Activated T-cell treated with anti-CD3 and anti-CD28 coated beads, Interleukin-2, amount 50 U/mL, for 24 hours (primary cell): ENCODE measurements at regions not wholly inside any gene's neighbourhood (a gene's known extent, or its start where the extent isn't known, plus 50 kb on each side); places are given as distances from the start of the nearest gene placed in this dataset.

Source experiments
- DNase-seq: peaks from one replicate; pipeline ENCODE4 v3.0.0-alpha.2; 2020
- H3K27ac Mint-ChIP-seq: 2 replicates; pipeline ENCODE4 v1.8.0; 2020; ENCODE audit warnings: mild to moderate bottlenecking, mixed read lengths
- H3K27me3 Mint-ChIP-seq: 2 replicates; pipeline ENCODE4 v1.8.0; 2020; ENCODE audit warnings: mixed read lengths
- H3K36me3 Mint-ChIP-seq: 2 replicates; pipeline ENCODE4 v1.8.0; 2020; ENCODE audit warnings: low read depth, mixed read lengths
- H3K4me1 Mint-ChIP-seq: 2 replicates; pipeline ENCODE4 v1.8.0; 2020; ENCODE audit warnings: low read depth, mixed read lengths
- H3K4me3 Mint-ChIP-seq: 2 replicates; pipeline ENCODE4 v1.8.0; 2020; ENCODE audit warnings: mild to moderate bottlenecking, moderate library complexity, mixed read lengths
- H3K9me3 Mint-ChIP-seq: 2 replicates; pipeline ENCODE4 v1.8.0; 2020; ENCODE audit warnings: mixed read lengths

DNA sequence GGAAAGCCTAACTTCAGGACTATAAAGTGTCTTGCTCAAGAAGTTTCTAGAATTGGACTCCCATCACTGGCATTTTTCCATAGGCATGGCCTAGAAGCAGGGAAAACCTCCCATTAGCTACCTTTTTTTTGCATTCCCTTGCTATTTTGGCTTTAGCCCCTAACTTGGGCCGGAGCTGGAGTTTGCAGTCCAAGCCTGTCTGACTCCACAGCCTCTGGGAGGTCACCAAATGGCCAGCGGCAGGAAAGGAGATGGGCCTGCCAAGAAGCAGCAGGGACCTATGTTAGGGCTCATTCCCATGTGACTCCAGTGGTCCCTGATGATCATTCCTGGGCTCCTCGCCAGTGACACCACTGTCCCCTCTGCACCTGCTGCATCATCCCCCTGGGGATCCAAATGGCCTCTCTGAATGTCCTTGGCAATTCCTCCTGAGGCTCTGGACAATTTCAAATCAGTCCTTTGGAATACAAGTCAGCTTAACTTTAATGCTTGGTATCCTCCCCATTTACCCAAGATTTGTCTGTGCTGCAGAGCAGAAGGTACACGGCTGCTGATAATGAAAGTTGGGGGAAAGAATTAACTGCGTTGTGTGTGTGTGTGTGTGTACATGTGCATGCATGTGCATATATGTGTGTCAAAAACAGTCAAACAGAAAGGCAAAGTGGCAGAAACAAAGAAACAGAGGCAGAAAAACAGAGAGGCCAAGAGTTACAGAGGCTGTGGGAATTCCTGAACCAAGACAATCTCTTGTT lies 69.8 kb upstream of the SERP2 start:
- Mint-ChIP-seq H3K9me3 (no peaks in the 10 kb centered on the region), H3K27me3 (peaks cover 15% of the 10 kb centered on the region), H3K4me1 (peaks cover 61% of the 10 kb centered on the region), H3K36me3 (no peaks in the 10 kb centered on the region), H3K4me3 (no peak overlapping the region), H3K27ac (no peak overlapping the region)
- DNase-seq = no peak

DNA sequence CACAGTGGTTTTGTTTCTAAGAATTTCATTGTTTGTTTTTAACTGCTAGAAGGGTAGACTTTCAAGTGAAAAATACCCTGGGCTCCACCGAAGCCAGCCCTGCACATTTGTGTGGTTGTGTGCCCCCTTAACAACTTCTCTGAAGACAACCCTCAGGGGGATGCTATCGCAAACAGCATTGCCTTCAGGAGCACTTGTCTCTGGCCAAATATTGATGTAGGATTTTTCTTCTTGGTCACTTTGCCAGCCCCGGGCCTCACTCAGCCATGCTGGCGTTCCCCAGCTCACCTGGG lies 69.2 kb upstream of the SERP2 start:
- Mint-ChIP-seq H3K36me3 (no peaks in the 10 kb centered on the region), H3K9me3 (no peaks in the 10 kb centered on the region), H3K27ac (no peak overlapping the region), H3K4me1 (peaks cover 61% of the 10 kb centered on the region), H3K4me3 (no peak overlapping the region), H3K27me3 (peaks cover 20% of the 10 kb centered on the region)
- DNase-seq = no peak

DNA sequence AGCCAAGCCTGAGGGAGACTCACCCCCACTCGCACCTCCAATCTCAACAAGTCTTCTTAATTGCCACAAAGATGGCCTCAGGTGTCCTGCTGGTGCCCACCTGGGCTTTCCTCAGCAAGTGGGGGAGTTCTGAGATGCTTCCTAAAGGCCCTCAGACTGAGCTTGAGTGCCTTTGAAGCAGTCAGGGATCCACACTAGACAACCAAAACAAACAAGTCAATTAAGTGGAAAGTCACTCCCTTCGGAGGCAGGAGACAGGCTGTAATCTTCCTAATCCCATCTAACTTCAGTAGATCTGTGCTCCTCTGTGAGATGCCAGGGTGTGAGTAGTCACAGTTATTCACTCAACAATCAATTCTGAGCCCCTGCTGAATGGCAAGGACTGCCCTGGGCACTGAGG lies 68.3 kb upstream of the SERP2 start:
- no peaks in the 10 kb centered on the region for H3K9me3 Mint-ChIP-seq
- no peak overlapping the region for H3K27ac Mint-ChIP-seq
- peaks cover 59% of the 10 kb centered on the region for H3K4me1 Mint-ChIP-seq
- H3K36me3 Mint-ChIP-seq = no peaks in the 10 kb centered on the region
- no peak overlapping the region for H3K4me3 Mint-ChIP-seq
- DNase-seq = no peak
- peaks cover 21% of the 10 kb centered on the region for H3K27me3 Mint-ChIP-seq

DNA sequence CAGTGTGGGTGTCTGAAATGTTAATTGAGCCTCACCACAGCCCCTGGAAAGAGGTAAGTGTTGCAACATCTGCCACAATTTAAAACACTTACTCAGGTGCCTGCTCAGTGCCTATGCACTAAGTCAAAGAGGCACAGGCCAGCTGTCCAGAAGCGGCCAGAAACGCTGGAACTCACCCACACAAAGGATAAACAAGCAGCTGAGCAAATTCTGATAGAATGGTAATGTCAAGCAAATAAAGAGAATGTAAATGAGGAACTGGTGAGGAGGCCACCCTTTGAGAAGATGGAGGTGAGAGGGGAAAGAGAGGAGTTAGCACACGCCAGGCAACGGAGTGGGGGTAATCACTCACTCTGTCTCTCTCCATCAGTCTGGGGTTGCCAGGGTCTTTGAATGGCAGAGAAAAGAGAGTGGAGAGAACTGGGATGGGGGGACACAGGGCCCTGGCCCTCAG lies 67.7 kb upstream of the SERP2 start:
- Mint-ChIP-seq H3K36me3 (no peaks in the 10 kb centered on the region), H3K27me3 (peaks cover 27% of the 10 kb centered on the region), H3K27ac (peak overlapping the region; percentile 38), H3K4me3 (no peak overlapping the region), H3K4me1 (peaks cover 52% of the 10 kb centered on the region), H3K9me3 (no peaks in the 10 kb centered on the region)
- no peak for DNase-seq

DNA sequence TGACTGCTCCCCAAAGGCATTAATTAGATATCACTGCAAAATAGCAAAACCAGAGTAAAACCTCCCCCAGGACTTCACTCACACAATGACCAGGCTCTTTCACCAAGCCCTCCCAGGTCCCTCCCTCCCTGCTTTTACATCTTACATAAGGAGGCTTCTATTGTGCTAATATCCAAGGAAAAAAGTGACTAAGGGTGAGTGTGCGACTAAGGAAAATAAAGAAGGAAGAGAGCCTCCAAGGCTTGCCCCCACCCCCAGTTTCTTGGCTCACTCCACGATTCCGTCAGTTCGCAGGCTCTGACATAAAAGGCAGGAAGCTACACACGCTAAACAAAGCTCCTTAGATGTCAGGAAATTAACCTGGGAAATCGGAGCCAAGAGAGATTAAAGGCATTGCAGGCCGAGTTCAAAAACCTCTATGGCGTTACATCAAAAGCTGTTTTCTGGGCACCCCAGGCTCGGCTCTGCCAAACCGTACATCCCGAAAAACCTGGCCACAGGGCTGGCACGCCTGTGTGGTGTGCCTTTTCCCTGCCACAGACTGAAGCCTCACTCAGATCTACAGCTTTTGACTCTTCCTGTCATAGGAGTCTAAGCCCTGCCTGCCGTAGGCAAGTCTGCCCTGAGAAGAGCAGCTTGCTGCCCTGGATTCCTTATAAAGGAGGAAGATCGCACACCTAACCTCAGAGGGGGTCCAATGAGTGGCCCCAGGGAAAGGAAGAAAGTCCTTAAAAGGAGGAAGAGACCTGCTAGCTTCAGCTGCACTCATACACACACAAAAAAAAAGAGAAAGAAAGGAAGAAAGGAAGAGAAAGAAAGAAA lies 67.0 kb upstream of the SERP2 start:
- peak; percentile 40 for DNase-seq
- Mint-ChIP-seq H3K36me3 (no peaks in the 10 kb centered on the region), H3K27me3 (peaks cover 32% of the 10 kb centered on the region), H3K4me3 (no peak overlapping the region), H3K27ac (no peak overlapping the region), H3K9me3 (no peaks in the 10 kb centered on the region), H3K4me1 (peaks cover 46% of the 10 kb centered on the region)

DNA sequence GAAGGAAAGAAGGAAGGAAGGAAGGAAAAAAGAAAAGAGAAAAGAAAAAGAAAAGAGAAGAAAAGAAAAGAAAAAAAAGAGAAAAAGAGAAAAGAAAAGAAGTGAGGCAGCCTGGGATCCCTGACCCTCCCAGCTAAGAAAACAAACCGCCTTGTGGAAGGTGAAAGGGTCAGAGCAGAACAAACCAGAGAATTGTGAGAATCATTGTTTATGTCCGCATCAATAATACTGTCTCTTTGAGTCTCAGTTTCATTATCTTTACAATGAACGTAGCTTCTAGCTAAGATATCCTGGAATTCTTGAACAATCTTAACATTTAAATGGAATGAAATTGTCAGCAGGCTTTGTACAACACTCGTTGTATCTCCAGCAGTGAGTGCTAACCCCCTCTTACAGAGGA lies 66.4 kb upstream of the SERP2 start:
- Mint-ChIP-seq H3K4me3 (no peak overlapping the region), H3K36me3 (no peaks in the 10 kb centered on the region), H3K27ac (no peak overlapping the region), H3K27me3 (peaks cover 36% of the 10 kb centered on the region), H3K4me1 (peaks cover 41% of the 10 kb centered on the region), H3K9me3 (no peaks in the 10 kb centered on the region)
- DNase-seq = no peak

DNA sequence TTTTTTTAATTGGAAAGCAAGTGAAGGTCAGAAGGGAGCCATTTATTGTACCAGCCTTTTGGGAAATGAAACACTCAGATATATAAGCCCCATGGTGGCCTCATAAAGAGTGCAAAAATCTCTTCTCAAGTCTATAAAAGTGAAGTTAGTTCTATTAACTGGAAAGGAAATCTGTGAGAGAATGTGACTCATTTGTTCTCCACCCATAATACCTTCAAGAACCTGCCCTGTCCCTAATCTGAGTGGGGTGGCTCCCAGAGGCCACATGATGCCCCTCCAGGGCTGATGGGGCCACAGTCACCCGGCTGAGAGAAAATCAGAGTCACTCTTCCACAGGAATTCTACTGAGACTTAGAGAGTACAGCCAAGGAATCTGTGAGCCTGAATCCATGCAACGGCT lies 65.8 kb upstream of the SERP2 start:
- Mint-ChIP-seq H3K36me3 (no peaks in the 10 kb centered on the region), H3K4me3 (no peak overlapping the region), H3K9me3 (no peaks in the 10 kb centered on the region), H3K27me3 (peaks cover 39% of the 10 kb centered on the region), H3K27ac (no peak overlapping the region), H3K4me1 (peaks cover 42% of the 10 kb centered on the region)
- no peak for DNase-seq

DNA sequence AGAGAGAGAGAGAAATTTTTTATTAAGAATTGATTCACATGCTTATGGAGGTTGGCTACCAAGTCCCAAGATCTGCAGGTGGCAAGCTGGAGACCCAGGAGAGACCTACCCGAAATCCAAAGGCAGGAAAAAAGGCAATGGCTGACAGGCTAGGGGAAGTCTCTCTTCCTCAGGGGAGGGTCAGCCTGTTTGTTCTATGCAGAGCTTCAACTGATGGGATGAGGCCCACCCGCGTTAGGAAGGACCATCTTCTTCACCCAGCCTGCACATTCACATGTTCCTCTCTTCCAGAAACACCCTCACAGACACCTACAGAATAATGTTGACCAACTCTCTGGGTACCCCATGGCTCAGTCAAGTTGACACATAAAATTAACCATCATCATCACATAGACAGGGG lies 65.3 kb upstream of the SERP2 start:
- no peak overlapping the region for H3K4me3 Mint-ChIP-seq
- no peak overlapping the region for H3K27ac Mint-ChIP-seq
- peaks cover 41% of the 10 kb centered on the region for H3K27me3 Mint-ChIP-seq
- H3K36me3 Mint-ChIP-seq = no peaks in the 10 kb centered on the region
- no peak for DNase-seq
- H3K4me1 Mint-ChIP-seq = peaks cover 44% of the 10 kb centered on the region
- no peaks in the 10 kb centered on the region for H3K9me3 Mint-ChIP-seq

DNA sequence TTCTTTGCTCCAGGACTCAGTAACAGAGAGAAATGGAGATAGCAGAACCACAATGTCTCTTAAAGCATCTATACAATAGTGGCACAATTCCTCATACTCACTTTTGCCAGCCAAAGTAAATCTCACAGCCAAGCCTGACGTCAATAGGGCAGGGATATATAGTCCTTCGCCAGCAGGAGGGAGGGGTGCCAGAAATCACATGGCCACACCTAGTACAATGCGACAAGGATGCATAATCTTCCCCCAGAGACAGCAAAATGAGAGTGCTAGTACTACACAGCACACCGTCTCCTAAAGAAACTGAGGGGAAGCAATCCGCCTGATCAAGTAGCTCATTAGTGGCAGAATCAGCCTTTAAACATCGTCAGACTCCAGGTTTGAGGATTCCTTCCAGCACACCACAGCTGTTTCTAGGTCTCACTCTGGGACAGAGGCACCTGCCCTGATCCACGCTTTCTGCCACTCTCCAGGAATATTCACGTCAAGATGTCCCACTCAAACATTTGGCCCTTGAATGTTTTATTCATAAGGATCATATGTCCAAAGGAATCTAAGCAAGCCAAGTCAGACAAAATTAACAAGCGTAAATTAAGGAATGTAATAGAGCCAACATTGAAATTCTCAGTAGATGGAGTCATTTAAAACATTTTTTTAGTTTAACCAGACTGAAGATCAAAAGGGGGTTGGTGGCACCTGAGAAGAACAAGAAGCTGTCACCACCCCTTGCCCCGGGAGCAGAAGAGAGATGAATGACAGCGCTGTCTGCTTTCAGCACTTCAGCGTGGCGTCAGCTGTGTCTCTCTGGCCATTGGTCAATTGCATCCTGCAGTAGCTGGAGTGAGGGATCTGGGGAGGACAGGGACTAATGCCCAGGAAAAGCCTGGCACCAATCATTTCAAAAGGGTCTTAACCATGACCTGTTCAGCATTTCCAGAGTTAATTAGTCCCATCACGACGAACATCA lies 63.5 kb upstream of the SERP2 start:
- no peak overlapping the region for H3K27ac Mint-ChIP-seq
- no peaks in the 10 kb centered on the region for H3K36me3 Mint-ChIP-seq
- peaks cover 46% of the 10 kb centered on the region for H3K27me3 Mint-ChIP-seq
- H3K4me3 Mint-ChIP-seq = no peak overlapping the region
- no peak for DNase-seq
- no peaks in the 10 kb centered on the region for H3K9me3 Mint-ChIP-seq
- H3K4me1 Mint-ChIP-seq = peaks cover 43% of the 10 kb centered on the region

DNA sequence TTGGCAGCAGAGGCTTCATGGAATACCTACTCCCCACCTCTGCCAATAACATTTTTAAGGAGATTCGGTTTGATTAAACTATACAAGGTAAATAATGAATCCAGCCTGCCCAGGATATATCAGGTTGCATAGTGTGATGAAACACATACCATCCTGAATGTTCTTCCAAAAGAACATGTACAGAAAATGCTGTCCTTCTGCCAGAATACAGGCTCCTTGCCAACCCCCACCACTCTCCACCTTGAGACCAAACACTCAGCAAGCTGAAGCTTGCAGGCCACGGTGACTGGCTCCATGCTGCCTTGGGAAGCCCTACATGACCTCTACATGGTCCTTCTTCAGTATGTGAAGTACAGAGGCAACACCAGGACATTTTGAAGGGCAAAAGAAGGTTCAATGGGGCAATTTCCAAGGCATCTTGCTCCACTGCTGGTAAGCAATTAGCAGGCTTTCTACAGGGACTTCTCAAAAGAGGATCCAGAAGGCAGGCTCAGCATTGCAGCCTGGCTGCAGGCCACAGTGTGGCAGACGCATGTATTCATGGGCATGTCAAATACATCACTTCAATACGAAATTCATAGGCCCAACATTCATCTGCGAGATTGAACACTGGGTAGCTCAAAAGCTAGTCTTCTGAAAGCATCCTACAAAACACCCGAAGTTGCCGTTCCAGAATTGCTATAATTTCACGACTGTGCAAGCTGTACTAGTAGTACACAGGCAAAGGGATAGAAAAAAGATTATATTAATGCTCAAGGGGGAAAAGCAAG lies 62.4 kb upstream of the SERP2 start:
- H3K9me3 Mint-ChIP-seq = no peaks in the 10 kb centered on the region
- peaks cover 35% of the 10 kb centered on the region for H3K4me1 Mint-ChIP-seq
- H3K36me3 Mint-ChIP-seq = no peaks in the 10 kb centered on the region
- no peak for DNase-seq
- peaks cover 47% of the 10 kb centered on the region for H3K27me3 Mint-ChIP-seq
- H3K27ac Mint-ChIP-seq = no peak overlapping the region
- H3K4me3 Mint-ChIP-seq = no peak overlapping the region

DNA sequence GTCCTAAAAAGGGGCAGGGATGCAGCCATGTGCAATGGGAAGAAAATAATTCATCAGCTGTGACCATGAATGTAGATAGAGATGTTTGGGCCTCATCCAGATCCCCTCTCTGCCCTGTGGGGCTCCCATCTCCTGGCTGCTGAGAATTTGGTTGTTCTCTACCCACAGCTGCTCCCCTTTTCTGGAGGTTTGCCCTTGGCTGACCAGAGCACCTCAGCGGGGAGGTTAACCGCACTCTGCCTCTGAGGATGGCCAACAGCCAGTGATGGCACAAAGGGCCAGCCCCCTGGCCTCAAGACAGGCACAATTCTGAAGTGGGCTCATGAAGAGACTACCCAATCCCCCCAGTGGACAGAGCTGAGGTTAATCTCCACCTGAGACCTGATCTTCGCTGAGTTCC lies 61.5 kb upstream of the SERP2 start:
- H3K4me3 Mint-ChIP-seq = no peak overlapping the region
- no peaks in the 10 kb centered on the region for H3K36me3 Mint-ChIP-seq
- H3K4me1 Mint-ChIP-seq = peaks cover 26% of the 10 kb centered on the region
- no peak overlapping the region for H3K27ac Mint-ChIP-seq
- no peak for DNase-seq
- H3K9me3 Mint-ChIP-seq = no peaks in the 10 kb centered on the region
- peaks cover 54% of the 10 kb centered on the region for H3K27me3 Mint-ChIP-seq

DNA sequence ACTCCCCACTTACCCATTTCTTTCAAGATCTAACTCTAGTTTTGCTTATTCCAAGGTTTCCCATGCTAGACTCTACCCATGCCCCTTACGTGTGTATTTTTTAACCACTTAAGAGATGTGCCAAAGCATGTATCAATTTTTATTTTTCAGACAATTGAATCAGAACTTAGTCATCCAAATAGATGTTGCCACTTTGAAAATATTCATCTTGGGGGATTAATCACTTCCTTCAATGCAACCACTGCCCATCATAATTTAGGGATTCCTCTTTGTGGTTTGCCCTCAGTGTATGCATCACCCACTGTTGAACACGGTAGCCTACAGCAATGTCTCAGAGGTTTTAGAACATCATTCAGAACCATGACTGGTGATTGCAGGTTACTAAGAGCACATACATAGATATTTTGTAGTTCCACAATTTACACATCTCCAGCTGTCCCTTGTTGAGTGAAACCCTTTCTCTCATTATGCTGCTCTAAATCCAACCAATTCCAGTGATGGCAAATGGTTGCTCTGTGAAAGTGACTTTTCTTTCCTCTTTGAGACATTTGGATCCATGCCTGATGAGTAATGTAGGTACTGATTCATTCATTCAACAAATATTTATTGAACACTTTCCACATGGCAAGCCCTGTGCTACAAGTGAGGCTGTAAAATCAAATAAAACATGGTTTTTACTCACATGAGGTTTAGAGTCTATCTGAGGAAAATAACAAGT lies 60.6 kb upstream of the SERP2 start:
- no peak for DNase-seq
- peaks cover 61% of the 10 kb centered on the region for H3K27me3 Mint-ChIP-seq
- H3K4me1 Mint-ChIP-seq = peaks cover 20% of the 10 kb centered on the region
- no peak overlapping the region for H3K4me3 Mint-ChIP-seq
- H3K36me3 Mint-ChIP-seq = no peaks in the 10 kb centered on the region
- no peaks in the 10 kb centered on the region for H3K9me3 Mint-ChIP-seq
- H3K27ac Mint-ChIP-seq = peak overlapping the region; percentile 83

DNA sequence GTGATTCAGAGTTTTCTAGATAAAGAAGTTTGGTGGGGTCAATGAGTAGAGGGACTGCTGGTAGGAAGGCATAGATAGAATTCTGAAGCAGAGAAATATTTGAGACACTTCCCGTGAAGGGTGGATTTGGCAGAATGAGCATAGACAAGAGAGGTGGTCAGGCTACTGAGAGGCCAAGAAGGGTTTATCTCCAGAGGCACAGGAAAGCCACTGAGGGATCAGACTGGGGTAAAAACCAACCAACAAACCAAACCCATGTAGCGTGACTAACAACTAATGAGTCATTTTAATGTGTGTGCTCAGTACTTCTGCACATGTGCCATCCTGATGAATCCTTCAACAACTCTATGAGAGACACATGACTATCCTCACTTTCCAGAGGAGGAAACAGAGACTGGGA lies 60.0 kb upstream of the SERP2 start:
- Mint-ChIP-seq H3K36me3 (no peaks in the 10 kb centered on the region), H3K27ac (peak overlapping the region; percentile 83), H3K4me1 (peaks cover 20% of the 10 kb centered on the region), H3K27me3 (peaks cover 61% of the 10 kb centered on the region), H3K4me3 (no peak overlapping the region), H3K9me3 (no peaks in the 10 kb centered on the region)
- no peak for DNase-seq
